Activated CD8-positive, alpha-beta memory T cell treated with anti-CD3 and anti-CD28 coated beads, Interleukin-2, amount 10 ng/mL, durations not matched to agents 7 days and 5 days (primary cell): ENCODE measurements at regions not wholly inside any gene's neighbourhood (a gene's known extent, or its start where the extent isn't known, plus 50 kb on each side); places are given as distances from the start of the nearest gene placed in this dataset.
"Not testable (repeated sequence)": the region's sequence is repeated elsewhere in the genome, so short reads cannot be mapped to it uniquely, and the experiment has no call there.

Source experiments
- ATAC-seq: fragments of 150-1000 bp; cut with Tn5 transposase; one replicate; pipeline ENCODE4 v1.10.0; 2021; ENCODE audit warnings: moderate library complexity
- CTCF ChIA-PET: fragments of 350-600 bp; sonication (Branson Sonifier 250); formaldehyde crosslinking; loops from one replicate; lab custom pipeline; 2021; ENCODE audit warnings: antibody characterized with exemption; lab: Charles Lee
- DNase-seq: peaks from one replicate; pipeline ENCODE4 v3.0.0-alpha.2; 2020
- H3K27ac Mint-ChIP-seq: one replicate; pipeline ENCODE4 v1.8.0; 2021; ENCODE audit warnings: mild to moderate bottlenecking, mixed read lengths
- H3K27me3 Mint-ChIP-seq: one replicate; pipeline ENCODE4 v1.8.0; 2021; ENCODE audit warnings: mixed read lengths
- H3K36me3 Mint-ChIP-seq: one replicate; pipeline ENCODE4 v1.8.0; 2021; ENCODE audit warnings: mild to moderate bottlenecking, mixed read lengths
- H3K4me1 Mint-ChIP-seq: one replicate; pipeline ENCODE4 v1.8.0; 2021; ENCODE audit warnings: mixed read lengths
- H3K4me3 Mint-ChIP-seq: one replicate; pipeline ENCODE4 v1.8.0; 2021; ENCODE audit warnings: mild to moderate bottlenecking, moderate library complexity, mixed read lengths
- H3K9me3 Mint-ChIP-seq: one replicate; pipeline ENCODE4 v1.8.0; 2022; ENCODE audit warnings: low read depth, mixed read lengths

- Mint-ChIP-seq H3K9me3 (peaks cover 10% of the 10 kb centered on the region), H3K4me1 (peaks cover 4% of the 10 kb centered on the region), H3K36me3 (peaks cover 22% of the 10 kb centered on the region), H3K27ac (no peak overlapping the region), H3K27me3 (no peaks in the 10 kb centered on the region), H3K4me3 (no peak overlapping the region)
- ATAC-seq = no peak
- DNase-seq = no peak
- CTCF ChIA-PET = no interaction called here
Observed at GRCh38 chr1:89436856-89437255, 73.0 kb downstream of the GBP6 start.

DNA sequence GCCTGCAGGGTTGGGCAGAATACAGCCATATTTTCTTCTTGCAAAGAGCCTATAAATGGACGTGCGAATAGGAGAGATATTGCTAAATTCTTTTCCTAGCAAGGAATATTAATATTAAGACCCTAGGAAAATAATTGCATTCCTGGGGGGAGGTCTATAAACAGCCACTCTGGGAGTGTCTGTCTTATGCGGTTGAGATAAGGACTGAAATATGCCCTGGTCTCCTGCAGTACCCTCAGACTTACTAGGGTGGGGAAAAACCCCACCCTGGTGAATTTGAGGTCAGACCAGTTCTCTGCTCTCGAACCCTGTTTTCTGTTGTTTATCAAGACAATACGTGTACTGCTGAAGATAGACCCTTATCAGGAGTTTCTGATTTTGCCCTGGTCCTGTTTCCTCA is 74.4 kb downstream of the GBP6 start:
- CTCF ChIA-PET, DNase-seq, H3K4me3 Mint-ChIP-seq, H3K27me3 Mint-ChIP-seq, ATAC-seq, H3K27ac Mint-ChIP-seq, H3K4me1 Mint-ChIP-seq: not testable (repeated sequence)
- Mint-ChIP-seq H3K36me3 (peaks cover 24% of the 10 kb centered on the region), H3K9me3 (peaks cover 10% of the 10 kb centered on the region)

DNA sequence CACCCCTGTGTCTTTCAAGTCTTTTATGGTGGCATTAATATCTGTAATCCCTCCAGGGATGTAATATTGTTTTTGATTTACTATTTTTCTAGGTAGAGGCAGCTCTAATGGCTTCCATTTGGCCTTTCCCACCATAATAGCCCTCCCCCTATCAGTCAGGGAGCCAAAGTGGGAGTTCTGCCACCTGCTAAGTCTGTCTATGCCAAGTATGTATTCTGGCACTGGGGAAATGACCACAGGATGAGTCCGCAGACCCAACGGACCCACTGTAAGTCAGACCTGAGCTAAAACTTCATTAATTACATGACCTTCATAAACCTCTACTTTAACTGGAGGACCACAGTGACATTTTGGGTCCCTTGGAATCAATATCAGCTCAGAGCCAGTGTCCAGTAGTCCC is 77.1 kb downstream of the GBP6 start:
- Mint-ChIP-seq H3K4me1 (no peaks in the 10 kb centered on the region), H3K9me3 (peaks cover 10% of the 10 kb centered on the region), H3K36me3 (peaks cover 31% of the 10 kb centered on the region), H3K27ac (no peak overlapping the region), H3K4me3 (no peak overlapping the region), H3K27me3 (peaks cover 7% of the 10 kb centered on the region)
- CTCF ChIA-PET = no interaction called here
- no peak for DNase-seq
- ATAC-seq = no peak

GRCh38 chr1:89444791-89445190 is 79.8 kb upstream of the LRRC8B start:
- no peak for ATAC-seq

DNA sequence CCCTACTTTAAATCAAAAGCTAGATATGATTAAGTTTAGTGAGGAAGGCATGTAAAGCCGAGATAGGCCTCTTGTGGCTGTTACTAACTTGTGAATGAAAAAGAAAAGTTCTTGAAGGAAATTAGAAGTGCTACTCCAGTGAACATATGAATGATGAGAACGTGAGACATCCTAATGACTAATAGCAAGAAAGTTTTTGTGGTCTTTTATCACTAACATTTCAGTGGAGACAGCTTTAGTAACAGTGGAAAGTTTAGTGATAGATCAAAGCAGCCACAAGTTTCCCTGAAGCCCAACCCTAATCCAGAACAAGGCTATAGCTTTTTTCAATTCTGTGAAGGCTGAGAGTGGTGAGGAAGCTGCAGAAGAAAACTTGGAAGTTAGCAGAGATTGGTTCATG is 73.6 kb upstream of the LRRC8B start:
- H3K4me3 Mint-ChIP-seq = no peak overlapping the region
- H3K27ac Mint-ChIP-seq = peak overlapping the region; percentile 7
- no peak for DNase-seq
- ATAC-seq = peak; percentile 76
- H3K4me1 Mint-ChIP-seq = peaks cover 13% of the 10 kb centered on the region
- H3K36me3 Mint-ChIP-seq = peaks cover 9% of the 10 kb centered on the region
- H3K27me3 Mint-ChIP-seq = peaks cover 12% of the 10 kb centered on the region
- H3K9me3 Mint-ChIP-seq = peaks cover 2% of the 10 kb centered on the region
- CTCF ChIA-PET = interaction anchor here (1.1 to 1.6 kb wide), 3 partner anchors 9 to 477 kb away, joined by 4 to 5 read pairs (median 4); no protein-coding TSS in a partner anchor

More at GRCh38 chr1:89444791-89445190, 79.8 kb upstream of the LRRC8B start:
- no peak for DNase-seq
- H3K4me1 Mint-ChIP-seq = no peaks in the 10 kb centered on the region
- peaks cover 4% of the 10 kb centered on the region for H3K9me3 Mint-ChIP-seq
- H3K36me3 Mint-ChIP-seq = peaks cover 25% of the 10 kb centered on the region
- CTCF ChIA-PET = interaction anchor here (1.2 kb wide), 1 partner anchor 9 kb away, joined by 3 read pairs; no protein-coding TSS in a partner anchor
- peaks cover 12% of the 10 kb centered on the region for H3K27me3 Mint-ChIP-seq
- H3K27ac Mint-ChIP-seq = no peak overlapping the region
- no peak overlapping the region for H3K4me3 Mint-ChIP-seq

GRCh38 chr1:89453123-89453972 is 71.3 kb upstream of the LRRC8B start:
- CTCF ChIA-PET = interaction anchor here (0.8 to 2.5 kb wide), 10 partner anchors 11 to 479 kb away, joined by 3 to 11 read pairs (median 6); partner anchors contain the start of gene GBP3
- H3K4me3 Mint-ChIP-seq = no peak overlapping the region

GRCh38 chr1:89454845-89455521 is 69.6 kb upstream of the LRRC8B start:
- no peak overlapping the region for H3K27ac Mint-ChIP-seq
- H3K4me1 Mint-ChIP-seq = peaks cover 13% of the 10 kb centered on the region
- DNase-seq (peak; percentile 77), ATAC-seq (peak; percentile 71)
- CTCF ChIA-PET = interaction anchor here (0.8 to 2.5 kb wide), 10 partner anchors 93 to 470 kb away, joined by 3 to 11 read pairs (median 4); no protein-coding TSS in a partner anchor
- H3K9me3 Mint-ChIP-seq = no peaks in the 10 kb centered on the region
- H3K27me3 Mint-ChIP-seq = peaks cover 21% of the 10 kb centered on the region
- no peak overlapping the region for H3K4me3 Mint-ChIP-seq
- no peaks in the 10 kb centered on the region for H3K36me3 Mint-ChIP-seq

More at GRCh38 chr1:89453123-89453972, 71.3 kb upstream of the LRRC8B start:
- ATAC-seq (no peak), DNase-seq (no peak)
- peaks cover 5% of the 10 kb centered on the region for H3K36me3 Mint-ChIP-seq
- peaks cover 2% of the 10 kb centered on the region for H3K9me3 Mint-ChIP-seq
- no peak overlapping the region for H3K27ac Mint-ChIP-seq
- peaks cover 13% of the 10 kb centered on the region for H3K4me1 Mint-ChIP-seq
- H3K27me3 Mint-ChIP-seq = peaks cover 12% of the 10 kb centered on the region

DNA sequence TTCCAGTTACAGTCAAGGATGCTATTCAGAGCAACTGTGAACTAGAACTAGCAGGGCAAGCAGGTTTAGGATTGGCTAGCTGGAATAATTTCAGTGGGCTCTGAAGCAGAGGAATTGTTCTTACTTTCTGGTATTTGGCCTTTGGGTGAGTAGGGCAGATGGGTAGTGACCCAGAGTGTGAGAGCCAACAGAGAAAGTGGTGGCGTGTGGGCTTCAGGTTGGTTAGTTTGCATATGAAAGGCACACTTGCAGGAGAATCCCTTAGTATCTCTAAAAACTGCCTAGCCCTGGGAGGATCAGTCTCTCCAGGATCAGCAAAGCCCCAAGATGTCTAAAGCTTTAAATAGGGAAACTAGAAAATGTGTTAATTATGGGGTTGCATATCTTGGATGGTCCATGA is 67.6 kb upstream of the LRRC8B start:
- H3K27ac Mint-ChIP-seq = no peak overlapping the region
- DNase-seq = no peak
- no peaks in the 10 kb centered on the region for H3K9me3 Mint-ChIP-seq
- no peak for ATAC-seq
- H3K36me3 Mint-ChIP-seq = no peaks in the 10 kb centered on the region
- H3K4me1 Mint-ChIP-seq = peaks cover 6% of the 10 kb centered on the region
- CTCF ChIA-PET = interaction anchor here (0.6 to 1.4 kb wide), 8 partner anchors 8 to 725 kb away, joined by 3 to 4 read pairs (median 3); no protein-coding TSS in a partner anchor
- peaks cover 39% of the 10 kb centered on the region for H3K27me3 Mint-ChIP-seq
- H3K4me3 Mint-ChIP-seq = no peak overlapping the region

GRCh38 chr1:89459081-89459480 is 65.5 kb upstream of the LRRC8B start:
- peaks cover 49% of the 10 kb centered on the region for H3K27me3 Mint-ChIP-seq
- peaks cover 15% of the 10 kb centered on the region for H3K4me1 Mint-ChIP-seq
- no peak for DNase-seq
- peaks cover 5% of the 10 kb centered on the region for H3K9me3 Mint-ChIP-seq
- no peak overlapping the region for H3K4me3 Mint-ChIP-seq
- CTCF ChIA-PET = no interaction called here
- H3K36me3 Mint-ChIP-seq = peaks cover 10% of the 10 kb centered on the region
- H3K27ac Mint-ChIP-seq = no peak overlapping the region
- no peak for ATAC-seq

DNA sequence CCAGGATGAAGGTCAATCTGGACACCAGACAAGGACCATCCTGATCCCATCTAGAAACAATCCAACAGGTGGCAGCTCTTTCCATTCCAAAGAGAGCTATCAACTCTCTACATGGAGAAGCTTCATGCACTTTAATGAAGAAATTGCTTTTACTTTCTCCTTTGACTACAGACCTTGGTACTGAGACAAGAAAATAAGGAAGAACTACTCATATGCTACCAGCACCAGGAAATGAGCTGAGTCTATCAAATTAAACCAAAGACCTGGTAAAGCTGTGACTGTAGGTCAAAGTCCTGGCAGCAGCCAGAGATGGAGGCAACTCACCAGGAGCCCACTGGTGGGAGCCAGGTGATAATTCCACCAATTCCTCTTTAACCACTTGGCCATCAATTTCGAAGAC is 64.3 kb upstream of the LRRC8B start:
- H3K27me3 Mint-ChIP-seq = peaks cover 54% of the 10 kb centered on the region
- H3K9me3 Mint-ChIP-seq = peaks cover 5% of the 10 kb centered on the region
- DNase-seq = no peak
- peaks cover 25% of the 10 kb centered on the region for H3K4me1 Mint-ChIP-seq
- no peak overlapping the region for H3K4me3 Mint-ChIP-seq
- peaks cover 13% of the 10 kb centered on the region for H3K36me3 Mint-ChIP-seq
- CTCF ChIA-PET = interaction anchor here (1.4 kb wide), 1 partner anchor 9 kb away, joined by 5 read pairs; no protein-coding TSS in a partner anchor
- ATAC-seq = no peak
- H3K27ac Mint-ChIP-seq = no peak overlapping the region

DNA sequence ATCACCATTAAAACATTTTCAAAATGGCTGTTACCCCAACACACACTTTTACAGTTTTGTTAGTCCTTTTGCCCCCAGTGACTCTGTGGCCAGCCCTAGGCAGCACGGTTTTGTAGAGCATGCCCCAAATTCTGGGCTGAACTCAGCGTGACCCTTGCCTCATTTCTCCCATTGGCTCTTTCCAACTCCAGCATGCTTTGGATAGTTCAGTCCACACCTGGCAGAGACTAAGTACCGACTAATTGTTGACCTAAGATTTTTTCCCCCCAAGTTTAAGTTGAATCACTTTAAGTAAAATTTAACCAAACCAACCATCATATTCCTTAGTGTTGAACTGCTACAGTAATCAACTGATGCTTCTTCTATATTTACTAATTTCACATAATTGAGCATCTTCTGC is 62.4 kb upstream of the LRRC8B start:
- DNase-seq = no peak
- CTCF ChIA-PET = interaction anchor here (0.7 kb wide), 1 partner anchor 28 kb away, joined by 3 read pairs; no protein-coding TSS in a partner anchor
- H3K27me3 Mint-ChIP-seq = peaks cover 61% of the 10 kb centered on the region

GRCh38 chr1:89464008-89464407 is 60.6 kb upstream of the LRRC8B start:
- CTCF ChIA-PET = interaction anchor here (1.7 kb wide), 1 partner anchor 490 kb away, joined by 3 read pairs; no protein-coding TSS in a partner anchor
- no peak for ATAC-seq
- peaks cover 5% of the 10 kb centered on the region for H3K9me3 Mint-ChIP-seq

More for the DNA sequence above, 62.4 kb upstream of the LRRC8B start:
- ATAC-seq = no peak
- no peak overlapping the region for H3K27ac Mint-ChIP-seq
- peaks cover 5% of the 10 kb centered on the region for H3K9me3 Mint-ChIP-seq
- H3K4me1 Mint-ChIP-seq = peaks cover 38% of the 10 kb centered on the region
- H3K4me3 Mint-ChIP-seq = no peak overlapping the region
- peaks cover 15% of the 10 kb centered on the region for H3K36me3 Mint-ChIP-seq

DNA sequence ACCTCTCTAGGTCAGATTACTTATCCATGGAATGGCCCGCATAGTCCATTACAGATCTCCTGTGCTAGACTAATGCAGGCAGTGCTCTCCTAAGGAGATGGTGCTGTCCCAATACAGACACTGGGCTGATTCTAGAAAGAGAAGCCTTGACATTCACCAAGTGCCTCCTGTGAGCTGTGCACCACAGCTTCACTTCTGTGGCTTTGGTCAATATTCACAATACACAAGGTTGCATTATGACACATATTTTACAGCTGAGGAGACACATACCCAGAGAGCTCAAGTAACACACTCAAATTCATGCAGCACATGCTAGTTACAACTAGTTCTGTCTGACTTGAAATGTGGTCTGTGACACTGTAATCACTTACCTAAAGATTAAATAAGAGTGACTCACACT is 59.4 kb upstream of the LRRC8B start:
- Mint-ChIP-seq H3K9me3 (peaks cover 5% of the 10 kb centered on the region), H3K27ac (peak overlapping the region; percentile 1), H3K36me3 (peaks cover 15% of the 10 kb centered on the region), H3K27me3 (peaks cover 64% of the 10 kb centered on the region), H3K4me1 (peaks cover 36% of the 10 kb centered on the region), H3K4me3 (no peak overlapping the region)
- peak; percentile 73 for DNase-seq
- peak; percentile 88 for ATAC-seq
- CTCF ChIA-PET = interaction anchor here (0.6 to 1.7 kb wide), 4 partner anchors 9 to 491 kb away, joined by 3 to 8 read pairs (median 4); no protein-coding TSS in a partner anchor

More at GRCh38 chr1:89464008-89464407, 60.6 kb upstream of the LRRC8B start:
- Mint-ChIP-seq H3K36me3 (peaks cover 15% of the 10 kb centered on the region), H3K4me3 (no peak overlapping the region), H3K4me1 (peaks cover 38% of the 10 kb centered on the region), H3K27ac (peak overlapping the region; percentile 52), H3K27me3 (peaks cover 63% of the 10 kb centered on the region)
- peak; percentile 62 for DNase-seq
